Liver (tissue), 8 donors: ENCODE measurements at regions not wholly inside any gene's neighbourhood (a gene's known extent, or its start where the extent isn't known, plus 50 kb on each side); places are given as distances from the start of the nearest gene placed in this dataset.

Source experiments
- DNase-seq: peaks from one replicate; pipeline ENCODE4 v3.0.0-alpha.2; 2017; ENCODE audit warnings: low spot score
- H3K27ac ChIP-seq, 2 donors: one replicate each; pipeline ENCODE4 v1.7.0; 2013; ENCODE audit warnings: inconsistent platforms in 2 of 2, low read length in 2 of 2, control low read depth in 1 of 2, low read depth in 1 of 2, mild to moderate bottlenecking in 1 of 2
- H3K27me3 ChIP-seq, 4 donors: one replicate each; pipeline versions ENCODE4 v1.6.1 to v1.7.0; 2013; ENCODE audit warnings: low read length in 3 of 4, inconsistent platforms in 1 of 4, mild to moderate bottlenecking in 1 of 4, moderate library complexity in 1 of 4; ENCODE audit not compliant: control insufficient read depth in 4 of 4, insufficient read depth in 4 of 4
- H3K36me3 ChIP-seq, 4 donors: one replicate each; pipeline versions ENCODE4 v1.6.1 to v1.7.0; 2013; ENCODE audit warnings: low read length in 3 of 4, mild to moderate bottlenecking in 3 of 4, low read depth in 1 of 4, moderate library complexity in 1 of 4; ENCODE audit not compliant: control insufficient read depth in 4 of 4, insufficient read depth in 3 of 4
- H3K4me1 ChIP-seq, 4 donors: one replicate each; pipeline versions ENCODE4 v1.6.1 to v1.7.0; 2013; ENCODE audit warnings: low read length in 3 of 4, mild to moderate bottlenecking in 3 of 4, moderate library complexity in 1 of 4; ENCODE audit not compliant: control insufficient read depth in 4 of 4, insufficient read depth in 4 of 4
- H3K4me3 ChIP-seq, 3 donors: one replicate each; pipeline versions ENCODE4 v1.6.1 to v1.7.0; 2013; ENCODE audit warnings: low read length in 3 of 3, control low read depth in 1 of 3, low read depth in 1 of 3, mild to moderate bottlenecking in 1 of 3
- H3K9ac ChIP-seq, 2 donors: one replicate each; pipeline ENCODE4 v1.7.0; 2013; ENCODE audit warnings: low read length in 2 of 2, mild to moderate bottlenecking in 2 of 2, moderate library complexity in 2 of 2, control low read depth in 1 of 2, low read depth in 1 of 2
- H3K9me3 ChIP-seq, 4 donors: one replicate each; pipeline versions ENCODE4 v1.6.1 to v1.7.0; 2013; ENCODE audit warnings: low read length in 3 of 4; ENCODE audit not compliant: control insufficient read depth in 4 of 4
- ATF3 ChIP-seq: IDR thresholded peaks from 2 replicates; pipeline ENCODE4 v1.6.1; 2016; ENCODE audit warnings: antibody characterized with exemption
- CTCF ChIP-seq: fragments of 150-350 bp; IDR thresholded peaks from 2 replicates; pipeline ENCODE4 v1.5.1; 2017; ENCODE audit warnings: improper control_type of control experiment, low read depth, low read length; ENCODE audit not compliant: missing input control
- EGR1 ChIP-seq, 2 donors: IDR thresholded peaks; 2 replicates each; pipeline ENCODE4 v1.6.1; 2016 to 2018; ENCODE audit warnings: antibody characterized with exemption in 2 of 2, low read depth in 2 of 2
- FOXA1 ChIP-seq: IDR thresholded peaks from 2 replicates; pipeline ENCODE4 v1.6.1; 2016; ENCODE audit warnings: antibody characterized with exemption
- FOXA2 ChIP-seq: IDR thresholded peaks from 2 replicates; pipeline ENCODE4 v1.6.1; 2016; ENCODE audit warnings: antibody characterized with exemption
- GABPA ChIP-seq, 2 donors: IDR thresholded peaks in 1 of 2; conservative IDR thresholded peaks in 1 of 2; 2 replicates each; pipeline ENCODE4 v1.6.1; 2016; ENCODE audit warnings: antibody characterized with exemption in 2 of 2, mild to moderate bottlenecking in 1 of 2, moderate library complexity in 1 of 2
- HNF4A ChIP-seq, 2 donors: conservative IDR thresholded peaks; 2 replicates each; pipeline ENCODE4 v1.6.1; 2016; ENCODE audit warnings: antibody characterized with exemption in 2 of 2, mild to moderate bottlenecking in 2 of 2
- HNF4G ChIP-seq: IDR thresholded peaks from 2 replicates; pipeline ENCODE4 v1.6.1; 2016; ENCODE audit warnings: antibody characterized with exemption
- JUND ChIP-seq, 2 donors: IDR thresholded peaks; 2 replicates each; pipeline ENCODE4 v1.6.1; 2016; ENCODE audit warnings: antibody characterized with exemption in 2 of 2
- MAX ChIP-seq: IDR thresholded peaks from 2 replicates; pipeline ENCODE4 v1.6.1; 2016; ENCODE audit warnings: antibody characterized with exemption
- NR2F2 ChIP-seq: IDR thresholded peaks from 2 replicates; pipeline ENCODE4 v1.6.1; 2016; ENCODE audit warnings: antibody characterized with exemption
- RAD21 ChIP-seq, 2 donors: IDR thresholded peaks; 2 replicates each; pipeline ENCODE4 v1.6.1; 2016; ENCODE audit warnings: antibody characterized with exemption in 2 of 2, mild to moderate bottlenecking in 2 of 2
- REST ChIP-seq: IDR thresholded peaks from 2 replicates; pipeline ENCODE4 v1.6.1; 2016; ENCODE audit warnings: antibody characterized with exemption, mild to moderate bottlenecking
- RXRA ChIP-seq, 2 donors: IDR thresholded peaks; 2 replicates each; pipeline ENCODE4 v1.6.1; 2017 to 2018; ENCODE audit warnings: antibody characterized with exemption in 2 of 2, mild to moderate bottlenecking in 1 of 2
- SP1 ChIP-seq: IDR thresholded peaks from 2 replicates; pipeline ENCODE4 v1.6.1; 2018; ENCODE audit warnings: antibody characterized with exemption, mild to moderate bottlenecking
- TAF1 ChIP-seq: conservative IDR thresholded peaks from 2 replicates; pipeline ENCODE4 v1.6.1; 2016; ENCODE audit warnings: antibody characterized with exemption, mild to moderate bottlenecking
- YY1 ChIP-seq: IDR thresholded peaks from 2 replicates; pipeline ENCODE4 v1.6.1; 2016; ENCODE audit warnings: antibody characterized with exemption, mild to moderate bottlenecking
- ZBTB33 ChIP-seq: IDR thresholded peaks from 2 replicates; pipeline ENCODE4 v1.6.1; 2016; ENCODE audit warnings: antibody characterized with exemption
- WGBS: extraction: QIAGEN DNeasy Blood & Tissue Kit; methylation state at CpG from one replicate; pipeline ENCODE4 v1.1.7; 2013; 5-methylcytosine and 5-hydroxymethylcytosine counted together
- donor health status: healthy.
- donor health status: healthy.
- donor health status: healthy.
- donor health status: healthy.
- donor health status: healthy.

GRCh38 chr9:22682536-22682935 is 235.9 kb downstream of the DMRTA1 start:
- Histone ChIP-seq H3K4me1 (no peaks in the 10 kb centered on the region), H3K36me3 (peaks cover 0 to 4% (median 2%) of the 10 kb centered on the region in 4 donors), H3K9me3 (no peaks in the 10 kb centered on the region), H3K4me3 (no peak overlapping the region), H3K27ac (no peak overlapping the region), H3K9ac (no peak overlapping the region), H3K27me3 (no peaks in the 10 kb centered on the region)
- DNase-seq, result no peak
- whole genome bisulfite sequencing, result 73% methylated on average over 3 of the region's 3 CpGs
- TF ChIP-seq TAF1, result no peak
- no peak for TF ChIP-seq FOXA1
- TF ChIP-seq ZBTB33, result no peak
- no peak for TF ChIP-seq SP1
- no peak for TF ChIP-seq ATF3
- no peak for TF ChIP-seq CTCF
- TF ChIP-seq MAX, result no peak
- no peak for TF ChIP-seq RAD21 (IDR thresholded peaks at IDR 0.05)
- TF ChIP-seq YY1, result no peak
- no peak for TF ChIP-seq EGR1 (IDR thresholded peaks at IDR 0.05; ENCODE audit: low read depth in 2 of 2)
- no peak for TF ChIP-seq FOXA2
- TF ChIP-seq REST, result no peak
- TF ChIP-seq NR2F2, result no peak

- H3K9ac ChIP-seq, result no peak overlapping the region
- no peak overlapping the region for H3K4me3 ChIP-seq
- peaks cover 0 to 2% (median 0%) of the 10 kb centered on the region in 4 donors for H3K9me3 ChIP-seq
- no peak overlapping the region for H3K27ac ChIP-seq
- no peak for DNase-seq
- H3K36me3 ChIP-seq, result peaks cover 0 to 4% (median 2%) of the 10 kb centered on the region in 4 donors
- TF ChIP-seq HNF4A (conservative IDR thresholded peaks at IDR 0.05), result no peak
- no peak for TF ChIP-seq HNF4G
- no peak for TF ChIP-seq NR2F2
- TF ChIP-seq MAX, result no peak
- no peak for TF ChIP-seq FOXA1
- TF ChIP-seq GABPA (IDR thresholded peaks at IDR 0.05 in 1 of 2, conservative IDR thresholded peaks at IDR 0.05 in 1 of 2), result no peak
- no peak for TF ChIP-seq RXRA (IDR thresholded peaks at IDR 0.05)
- no peak for TF ChIP-seq ATF3
- no peak for TF ChIP-seq YY1
- no peak for TF ChIP-seq ZBTB33
- no peak for TF ChIP-seq FOXA2
- no peak for TF ChIP-seq JUND (IDR thresholded peaks at IDR 0.05)
- no peak for TF ChIP-seq EGR1 (IDR thresholded peaks at IDR 0.05; ENCODE audit: low read depth in 2 of 2)
- TF ChIP-seq TAF1, result no peak
- no peak for TF ChIP-seq SP1
- no peaks in the 10 kb centered on the region for H3K4me1 ChIP-seq
- WGBS, result 69% methylated on average over 4 of the region's 4 CpGs
- no peaks in the 10 kb centered on the region for H3K27me3 ChIP-seq
Measured at GRCh38 chr9:22682961-22683699, 236.5 kb downstream of the DMRTA1 start.
